ENCODE measurements at regions not wholly inside any gene's neighbourhood (a gene's known extent, or its start where the extent isn't known, plus 50 kb on each side); places are given as distances from the start of the nearest gene placed in this dataset.

DNA sequence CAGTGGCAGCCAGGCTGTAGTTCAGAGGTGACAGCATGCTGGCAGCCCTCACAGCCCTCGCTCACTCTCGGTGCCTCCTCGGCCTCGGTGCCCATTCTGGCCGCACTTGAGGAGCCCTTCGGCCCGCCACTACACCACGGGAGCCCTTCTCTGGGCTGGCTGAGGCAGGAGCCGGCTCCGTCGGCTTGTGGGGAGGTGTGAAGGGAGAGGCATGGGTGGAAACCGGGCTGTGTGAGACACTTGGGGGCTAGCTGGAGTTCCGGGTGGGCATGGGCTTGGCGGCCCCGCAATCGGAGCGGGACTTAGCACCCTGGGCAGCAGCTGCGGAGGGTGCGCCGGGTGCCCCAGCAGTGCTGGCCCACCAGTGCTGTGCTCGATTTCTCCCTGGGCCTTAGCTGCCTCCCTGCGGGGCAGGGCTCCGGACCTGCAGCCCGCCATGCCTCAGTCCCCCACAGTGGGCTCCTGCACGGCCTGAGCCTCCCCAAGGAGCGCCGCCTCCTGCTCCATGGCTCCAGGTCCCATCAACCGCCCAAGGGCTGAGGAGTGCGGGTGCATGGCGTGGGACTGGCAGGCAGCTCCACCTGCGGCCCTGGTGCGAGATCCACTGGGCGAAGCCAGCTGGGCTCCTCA lies 396.8 kb downstream of the FAM72C start:
- TF ChIP-seq, protein P1, sequence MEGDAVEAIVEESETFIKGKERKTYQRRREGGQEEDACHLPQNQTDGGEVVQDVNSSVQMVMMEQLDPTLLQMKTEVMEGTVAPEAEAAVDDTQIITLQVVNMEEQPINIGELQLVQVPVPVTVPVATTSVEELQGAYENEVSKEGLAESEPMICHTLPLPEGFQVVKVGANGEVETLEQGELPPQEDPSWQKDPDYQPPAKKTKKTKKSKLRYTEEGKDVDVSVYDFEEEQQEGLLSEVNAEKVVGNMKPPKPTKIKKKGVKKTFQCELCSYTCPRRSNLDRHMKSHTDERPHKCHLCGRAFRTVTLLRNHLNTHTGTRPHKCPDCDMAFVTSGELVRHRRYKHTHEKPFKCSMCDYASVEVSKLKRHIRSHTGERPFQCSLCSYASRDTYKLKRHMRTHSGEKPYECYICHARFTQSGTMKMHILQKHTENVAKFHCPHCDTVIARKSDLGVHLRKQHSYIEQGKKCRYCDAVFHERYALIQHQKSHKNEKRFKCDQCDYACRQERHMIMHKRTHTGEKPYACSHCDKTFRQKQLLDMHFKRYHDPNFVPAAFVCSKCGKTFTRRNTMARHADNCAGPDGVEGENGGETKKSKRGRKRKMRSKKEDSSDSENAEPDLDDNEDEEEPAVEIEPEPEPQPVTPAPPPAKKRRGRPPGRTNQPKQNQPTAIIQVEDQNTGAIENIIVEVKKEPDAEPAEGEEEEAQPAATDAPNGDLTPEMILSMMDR (conservative IDR thresholded peaks at IDR 0.05; ENCODE audit: low read length) = no peak
- TF ChIP-seq EZH2phosphoT487 (IDR thresholded peaks at IDR 0.05; ENCODE audit: borderline replicate concordance) = no peak

All from Loucy (cell line).